H1 (cell line): ENCODE measurements at regions not wholly inside any gene's neighbourhood (a gene's known extent, or its start where the extent isn't known, plus 50 kb on each side); places are given as distances from the start of the nearest gene placed in this dataset.

Source experiments
- CTCF ChIA-PET: fragments of 300-600 bp; sonication (Branson Sonifier 250); formaldehyde crosslinking; loops from one replicate; lab custom pipeline; 2021; ENCODE audit not compliant: partially characterized antibody; lab: Charles Lee
- POLR2A ChIA-PET: fragments of 300-600 bp; sonication (Branson Sonifier 250); formaldehyde crosslinking; loops from one replicate; lab custom pipeline; 2021; ENCODE audit warnings: inconsistent platforms; ENCODE audit not compliant: partially characterized antibody; lab: Charles Lee
- DNase-seq, 2 experiments: peaks; one replicate each; pipeline versions ENCODE4 v3.0.0 to v3.0.0-alpha.2; 2010 to 2022; ENCODE audit warnings: low spot score in 2 of 2, low read depth in 1 of 2, mixed read lengths in 1 of 2
- FAIRE-seq: peaks from 2 replicates; lab custom pipeline; 2011; peaks lifted over from hg19 to GRCh38; lab: Jason Lieb, UNC
- H2AFZ ChIP-seq: 2 replicates; pipeline ENCODE4 v1.8.1; 2012; ENCODE audit warnings: low read length, inconsistent platforms
- H2AK5ac ChIP-seq: 2 replicates; pipeline ENCODE4 v1.6.1; 2013; ENCODE audit warnings: low read depth, low read length
- H2BK120ac ChIP-seq: replicated peaks from 2 replicates; pipeline ENCODE3; 2013; ENCODE audit warnings: low read depth, low read length, inconsistent platforms
- H2BK12ac ChIP-seq: 2 replicates; pipeline ENCODE4 v1.6.1; 2013; ENCODE audit warnings: low read depth, low read length
- H2BK15ac ChIP-seq: 2 replicates; pipeline ENCODE4 v1.6.1; 2013; ENCODE audit warnings: low read length
- H2BK20ac ChIP-seq: 2 replicates; pipeline ENCODE4 v1.6.1; 2013; ENCODE audit warnings: low read length
- H2BK5ac ChIP-seq: 2 replicates; pipeline ENCODE4 v1.6.1; 2013; ENCODE audit warnings: low read depth, low read length
- H3K14ac ChIP-seq: 2 replicates; pipeline ENCODE4 v1.6.1; 2013; ENCODE audit warnings: inconsistent platforms; ENCODE audit not compliant: insufficient read length
- H3K18ac ChIP-seq: 2 replicates; pipeline ENCODE4 v1.6.1; 2013; ENCODE audit warnings: low read length; ENCODE audit errors: extremely low read depth
- H3K23ac ChIP-seq: 2 replicates; pipeline ENCODE4 v1.6.1; 2013; ENCODE audit warnings: inconsistent platforms; ENCODE audit not compliant: insufficient read length
- H3K23me2 ChIP-seq: 2 replicates; pipeline ENCODE4 v1.6.1; 2013; ENCODE audit warnings: low read depth, low read length
- H3K27ac ChIP-seq: 2 replicates; pipeline ENCODE4 v1.6.1; 2011; ENCODE audit warnings: low read depth, low read length, inconsistent platforms
- H3K27me3 ChIP-seq, 4 experiments: replicated peaks in 1 of 4; 1 replicate in 1 of 4; 2 replicates in 3 of 4; pipeline versions ENCODE4 v1.6.1 to v1.8.1; 2011 to 2013; ENCODE audit warnings: low read length in 3 of 4, mild to moderate bottlenecking in 3 of 4, inconsistent platforms in 2 of 4, mixed read lengths in 2 of 4, moderate library complexity in 1 of 4; ENCODE audit not compliant: control insufficient read depth in 3 of 4, insufficient read depth in 3 of 4; ENCODE audit errors: extremely low read depth in 1 of 4
- H3K36me3 ChIP-seq, 4 experiments: 2 replicates each; pipeline versions ENCODE4 v1.6.1 to v1.8.1; 2011 to 2013; ENCODE audit warnings: mild to moderate bottlenecking in 4 of 4, low read length in 3 of 4, moderate library complexity in 2 of 4, control low read depth in 1 of 4, inconsistent platforms in 1 of 4; ENCODE audit not compliant: insufficient read depth in 4 of 4, control insufficient read depth in 2 of 4
- H3K4ac ChIP-seq: replicated peaks from 2 replicates; pipeline ENCODE3; 2013; ENCODE audit warnings: low read length, low read depth, mixed read lengths, inconsistent platforms; ENCODE audit not compliant: insufficient read length
- H3K4me1 ChIP-seq, 4 experiments: replicated peaks in 1 of 4; 1 replicate in 1 of 4; 2 replicates in 3 of 4; pipeline versions ENCODE4 v1.6.1 to v1.8.1; 2011 to 2013; ENCODE audit warnings: low read length in 3 of 4, inconsistent platforms in 2 of 4, mixed read lengths in 1 of 4; ENCODE audit not compliant: insufficient read depth in 4 of 4, control insufficient read depth in 3 of 4
- H3K4me2 ChIP-seq, 2 experiments: 2 replicates each; pipeline versions ENCODE4 v1.6.1 to v1.8.1; 2011 to 2013; ENCODE audit warnings: low read depth in 2 of 2, low read length in 2 of 2, control low read depth in 1 of 2, inconsistent platforms in 1 of 2, mild to moderate bottlenecking in 1 of 2; ENCODE audit not compliant: insufficient read depth in 1 of 2
- H3K4me3 ChIP-seq, 4 experiments: fragments of 200-600, 300-600 bp in 1 of 4; sonication (generic), shearing (Covaris generic), sonication (Bioruptor Twin) in 1 of 4; 2 replicates each; pipeline versions ENCODE4 v1.5.1 to v1.8.1; 2011 to 2016; ENCODE audit warnings: low read length in 4 of 4, low read depth in 3 of 4, control low read depth in 2 of 4, inconsistent platforms in 2 of 4, mild to moderate bottlenecking in 2 of 4, mixed read lengths in 1 of 4, moderate library complexity in 1 of 4; ENCODE audit not compliant: insufficient read depth in 2 of 4; ENCODE audit errors: extremely low read depth in 1 of 4
- H3K56ac ChIP-seq: replicated peaks from 2 replicates; pipeline ENCODE3; 2013; ENCODE audit warnings: low read depth, mild to moderate bottlenecking, mixed read lengths, low read length, inconsistent platforms; ENCODE audit not compliant: insufficient read length
- H3K79me1 ChIP-seq: 2 replicates; pipeline ENCODE4 v1.6.1; 2013; ENCODE audit warnings: low read depth, low read length, control low read depth
- H3K79me2 ChIP-seq, 2 experiments: 2 replicates each; pipeline versions ENCODE4 v1.6.1 to v1.8.1; 2012 to 2013; ENCODE audit warnings: low read length in 2 of 2, mild to moderate bottlenecking in 2 of 2, inconsistent platforms in 1 of 2; ENCODE audit not compliant: insufficient read depth in 2 of 2, control insufficient read depth in 1 of 2
- H3K9ac ChIP-seq, 4 experiments: replicated peaks in 1 of 4; 1 replicate in 1 of 4; 2 replicates in 3 of 4; pipeline versions ENCODE4 v1.6.1 to v1.8.1; 2011 to 2013; ENCODE audit warnings: low read depth in 3 of 4, low read length in 3 of 4, control low read depth in 2 of 4, mild to moderate bottlenecking in 2 of 4, moderate library complexity in 2 of 4, inconsistent platforms in 1 of 4; ENCODE audit errors: extremely low read depth in 1 of 4
- H3K9me3 ChIP-seq, 2 experiments: 2 replicates each; pipeline versions ENCODE4 v1.6.1 to v1.8.1; 2012 to 2013; ENCODE audit warnings: mild to moderate bottlenecking in 2 of 2, moderate library complexity in 2 of 2, control low read depth in 1 of 2, inconsistent platforms in 1 of 2, low read depth in 1 of 2, low read length in 1 of 2, mixed read lengths in 1 of 2; ENCODE audit not compliant: insufficient read depth in 2 of 2
- H4K20me1 ChIP-seq, 2 experiments: replicated peaks in 1 of 2; 2 replicates each; pipeline versions ENCODE3 to v1.8.1; 2011 to 2013; ENCODE audit warnings: inconsistent platforms in 2 of 2, low read length in 2 of 2, mild to moderate bottlenecking in 1 of 2; ENCODE audit not compliant: insufficient read depth in 2 of 2, control insufficient read depth in 1 of 2
- H4K5ac ChIP-seq: 2 replicates; pipeline ENCODE4 v1.6.1; 2013; ENCODE audit warnings: low read length, low read depth, mixed read lengths, inconsistent platforms; ENCODE audit not compliant: insufficient read length
- H4K8ac ChIP-seq: 2 replicates; pipeline ENCODE4 v1.8.0; 2013; ENCODE audit warnings: mild to moderate bottlenecking, moderate library complexity, low read length, inconsistent platforms; ENCODE audit not compliant: insufficient read depth; ENCODE audit errors: extremely low read depth
- H4K91ac ChIP-seq: replicated peaks from 2 replicates; pipeline ENCODE3; 2013; ENCODE audit warnings: low read length, mixed read lengths, inconsistent platforms; ENCODE audit not compliant: insufficient read length
- SIX5 ChIP-seq: IDR thresholded peaks from 2 replicates; pipeline ENCODE4 v1.6.1; 2011; ENCODE audit warnings: mild to moderate bottlenecking, low read depth, low read length
- SP2 ChIP-seq: IDR thresholded peaks from 2 replicates; pipeline ENCODE4 v1.6.1; 2012; ENCODE audit warnings: mild to moderate bottlenecking, low read length, inconsistent platforms
- SP4 ChIP-seq: IDR thresholded peaks from 2 replicates; pipeline ENCODE4 v1.6.1; 2012; ENCODE audit warnings: low read length, inconsistent platforms
- WGBS, 2 experiments: shearing (Covaris generic) in 1 of 2; methylation state at CpG; one replicate each; pipeline versions ENCODE4 v1.1.6 to v1.1.7; 2013 to 2015; ENCODE audit warnings: low lambda C conversion rate in 2 of 2, mixed read lengths in 2 of 2, inconsistent platforms in 1 of 2, low coverage in 1 of 2, missing lambda C conversion rate in 1 of 2; ENCODE audit not compliant: insufficient replicate concordance in 2 of 2, insufficient coverage in 1 of 2, insufficient read length in 1 of 2; ENCODE audit errors: extremely low coverage in 1 of 2, missing lambda C conversion rate in 1 of 2; 5-methylcytosine and 5-hydroxymethylcytosine counted together

DNA sequence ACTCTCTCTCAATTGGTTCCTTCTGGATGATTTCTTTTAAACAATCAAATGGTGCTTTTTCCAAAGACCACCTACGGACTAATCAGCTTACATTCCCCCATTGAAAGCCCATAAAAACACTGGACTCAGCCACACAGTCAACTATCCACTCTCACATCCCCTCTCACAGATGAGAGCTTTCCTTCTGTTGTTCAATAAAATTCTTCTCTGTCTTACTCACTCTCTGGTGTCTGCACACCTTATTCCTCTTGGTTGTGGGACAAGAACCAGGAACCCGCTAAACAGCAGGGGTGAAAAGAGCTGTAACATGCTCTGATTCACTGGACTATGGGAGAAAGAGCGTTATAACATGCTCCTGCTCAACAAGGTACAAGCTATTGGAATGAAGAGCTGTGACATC lies 2896.2 kb downstream of the PCDH9 start:
- 97% methylated on average over 3 of the region's 3 CpGs; no CpG with 5 or more reads in 1 of the 2 experiments for WGBS, 2 experiments

More for the DNA sequence above, 2896.2 kb downstream of the PCDH9 start:
- no peak overlapping the region for H3K56ac ChIP-seq
- H3K36me3 ChIP-seq: no peaks in the 10 kb centered on the region
- no peak overlapping the region for H3K14ac ChIP-seq
- no peak overlapping the region for H3K18ac ChIP-seq
- DNase-seq (no peak), FAIRE-seq (no peak)
- no peak overlapping the region for H3K4me3 ChIP-seq
- no peak overlapping the region for H3K4me2 ChIP-seq
- 0 out of 2 replicates have a peak overlapping the region, but pooled peaks have one; percentile 19 for H2BK12ac ChIP-seq
- H3K4ac ChIP-seq: no peak overlapping the region
- H4K91ac ChIP-seq: no peak overlapping the region
- H4K20me1 ChIP-seq: no peaks in the 10 kb centered on the region
- peak overlapping the region; percentile 57 for H2AFZ ChIP-seq
- H3K9ac ChIP-seq: no peak overlapping the region
- H2BK5ac ChIP-seq: no peak overlapping the region
- H3K79me1 ChIP-seq: no peaks in the 10 kb centered on the region
- H3K27me3 ChIP-seq: no peaks in the 10 kb centered on the region
- no peak overlapping the region for H3K27ac ChIP-seq
- peaks cover 0 to 2% (median 0%) of the 10 kb centered on the region in 4 experiments; a peak in 1 of 7 replicates for H3K4me1 ChIP-seq
- H4K8ac ChIP-seq: no peak overlapping the region
- no peak overlapping the region for H2BK15ac ChIP-seq
- ChIA-PET POLR2A (interaction anchor here (0.6 kb wide), 1 partner anchor 1409 kb away, joined by 3 read pairs; no protein-coding TSS in a partner anchor), CTCF (interaction anchor here (0.6 to 0.7 kb wide), 2 partner anchors 11 to 720 kb away, joined by 3 read pairs; no protein-coding TSS in a partner anchor)
- no peaks in the 10 kb centered on the region for H3K9me3 ChIP-seq
- no peak overlapping the region for H3K23ac ChIP-seq
- no peaks in the 10 kb centered on the region for H3K23me2 ChIP-seq
- H2BK120ac ChIP-seq: no peak overlapping the region
- no peak for TF ChIP-seq SIX5
- TF ChIP-seq SP2: no peak
- TF ChIP-seq SP4: no peak
- no peaks in the 10 kb centered on the region for H3K79me2 ChIP-seq
- no peak overlapping the region for H4K5ac ChIP-seq
- no peak overlapping the region for H2AK5ac ChIP-seq
- no peak overlapping the region for H2BK20ac ChIP-seq
